ENCODE measurements at regions not wholly inside any gene's neighbourhood (a gene's known extent, or its start where the extent isn't known, plus 50 kb on each side); places are given as distances from the start of the nearest gene placed in this dataset.

DNA sequence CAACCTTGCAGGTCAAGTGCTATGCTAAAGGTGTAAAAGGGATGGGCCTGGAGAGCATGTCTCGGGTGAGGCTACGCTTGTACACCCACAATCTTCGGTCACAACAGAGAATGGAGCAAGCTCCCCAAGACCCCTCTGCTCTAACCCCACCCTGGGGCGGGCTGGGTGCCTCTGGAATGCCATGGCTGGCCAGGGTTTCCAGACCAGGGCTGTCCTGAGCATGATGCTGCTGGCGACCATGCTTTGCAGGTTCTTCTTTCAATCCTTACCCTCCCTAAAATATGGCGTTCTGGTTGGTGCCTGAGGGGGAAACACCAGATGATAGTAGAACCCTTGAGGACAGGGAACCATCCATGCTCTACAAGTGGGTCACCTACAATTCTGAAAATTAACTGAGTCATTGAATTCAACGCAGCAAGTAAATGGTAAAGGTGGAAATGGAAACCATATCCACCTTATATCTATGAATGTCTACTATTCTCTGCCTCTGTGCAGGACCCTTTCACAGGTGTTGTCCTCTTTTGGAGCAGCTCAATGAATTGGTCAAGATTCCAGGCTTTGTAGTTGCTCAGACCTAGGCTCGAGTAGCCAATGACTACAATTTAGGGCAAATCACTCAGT is 111.6 kb upstream of the EGLN3 start:
- TF ChIP-seq YY1 (IDR thresholded peaks at IDR 0.05; ENCODE audit: insufficient read depth, insufficient read length): no peak
- TF ChIP-seq ZNF274 (IDR thresholded peaks at IDR 0.05; ENCODE audit: low read depth, low read length): no peak
- TF ChIP-seq SUZ12 (IDR thresholded peaks at IDR 0.05; ENCODE audit: extremely low read depth, insufficient read depth, insufficient read length): no peak

Data from NT2/D1 (cell line).